H1 (cell line): ENCODE measurements at regions not wholly inside any gene's neighbourhood (a gene's known extent, or its start where the extent isn't known, plus 50 kb on each side); places are given as distances from the start of the nearest gene placed in this dataset.

Experiments
- CTCF ChIA-PET: fragments of 300-600 bp; sonication (Branson Sonifier 250); formaldehyde crosslinking; loops from one replicate; lab custom pipeline; 2021; ENCODE audit not compliant: partially characterized antibody; lab: Charles Lee
- POLR2A ChIA-PET: fragments of 300-600 bp; sonication (Branson Sonifier 250); formaldehyde crosslinking; loops from one replicate; lab custom pipeline; 2021; ENCODE audit warnings: inconsistent platforms; ENCODE audit not compliant: partially characterized antibody; lab: Charles Lee
- DNase-seq, 2 experiments: peaks; one replicate each; pipeline versions ENCODE4 v3.0.0 to v3.0.0-alpha.2; 2010 to 2022; ENCODE audit warnings: low spot score in 2 of 2, low read depth in 1 of 2, mixed read lengths in 1 of 2
- FAIRE-seq: peaks from 2 replicates; lab custom pipeline; 2011; peaks lifted over from hg19 to GRCh38; lab: Jason Lieb, UNC
- H2AFZ ChIP-seq: 2 replicates; pipeline ENCODE4 v1.8.1; 2012; ENCODE audit warnings: low read length, inconsistent platforms
- H2AK5ac ChIP-seq: 2 replicates; pipeline ENCODE4 v1.6.1; 2013; ENCODE audit warnings: low read depth, low read length
- H2BK120ac ChIP-seq: replicated peaks from 2 replicates; pipeline ENCODE3; 2013; ENCODE audit warnings: low read depth, low read length, inconsistent platforms
- H2BK12ac ChIP-seq: 2 replicates; pipeline ENCODE4 v1.6.1; 2013; ENCODE audit warnings: low read depth, low read length
- H2BK15ac ChIP-seq: 2 replicates; pipeline ENCODE4 v1.6.1; 2013; ENCODE audit warnings: low read length
- H2BK20ac ChIP-seq: 2 replicates; pipeline ENCODE4 v1.6.1; 2013; ENCODE audit warnings: low read length
- H2BK5ac ChIP-seq: 2 replicates; pipeline ENCODE4 v1.6.1; 2013; ENCODE audit warnings: low read depth, low read length
- H3K14ac ChIP-seq: 2 replicates; pipeline ENCODE4 v1.6.1; 2013; ENCODE audit warnings: inconsistent platforms; ENCODE audit not compliant: insufficient read length
- H3K18ac ChIP-seq: 2 replicates; pipeline ENCODE4 v1.6.1; 2013; ENCODE audit warnings: low read length; ENCODE audit errors: extremely low read depth
- H3K23ac ChIP-seq: 2 replicates; pipeline ENCODE4 v1.6.1; 2013; ENCODE audit warnings: inconsistent platforms; ENCODE audit not compliant: insufficient read length
- H3K23me2 ChIP-seq: 2 replicates; pipeline ENCODE4 v1.6.1; 2013; ENCODE audit warnings: low read depth, low read length
- H3K27ac ChIP-seq: 2 replicates; pipeline ENCODE4 v1.6.1; 2011; ENCODE audit warnings: low read depth, low read length, inconsistent platforms
- H3K27me3 ChIP-seq, 4 experiments: replicated peaks in 1 of 4; 1 replicate in 1 of 4; 2 replicates in 3 of 4; pipeline versions ENCODE4 v1.6.1 to v1.8.1; 2011 to 2013; ENCODE audit warnings: low read length in 3 of 4, mild to moderate bottlenecking in 3 of 4, inconsistent platforms in 2 of 4, mixed read lengths in 2 of 4, moderate library complexity in 1 of 4; ENCODE audit not compliant: control insufficient read depth in 3 of 4, insufficient read depth in 3 of 4; ENCODE audit errors: extremely low read depth in 1 of 4
- H3K36me3 ChIP-seq, 4 experiments: 2 replicates each; pipeline versions ENCODE4 v1.6.1 to v1.8.1; 2011 to 2013; ENCODE audit warnings: mild to moderate bottlenecking in 4 of 4, low read length in 3 of 4, moderate library complexity in 2 of 4, control low read depth in 1 of 4, inconsistent platforms in 1 of 4; ENCODE audit not compliant: insufficient read depth in 4 of 4, control insufficient read depth in 2 of 4
- H3K4ac ChIP-seq: replicated peaks from 2 replicates; pipeline ENCODE3; 2013; ENCODE audit warnings: low read length, low read depth, mixed read lengths, inconsistent platforms; ENCODE audit not compliant: insufficient read length
- H3K4me1 ChIP-seq, 4 experiments: replicated peaks in 1 of 4; 1 replicate in 1 of 4; 2 replicates in 3 of 4; pipeline versions ENCODE4 v1.6.1 to v1.8.1; 2011 to 2013; ENCODE audit warnings: low read length in 3 of 4, inconsistent platforms in 2 of 4, mixed read lengths in 1 of 4; ENCODE audit not compliant: insufficient read depth in 4 of 4, control insufficient read depth in 3 of 4
- H3K4me2 ChIP-seq, 2 experiments: 2 replicates each; pipeline versions ENCODE4 v1.6.1 to v1.8.1; 2011 to 2013; ENCODE audit warnings: low read depth in 2 of 2, low read length in 2 of 2, control low read depth in 1 of 2, inconsistent platforms in 1 of 2, mild to moderate bottlenecking in 1 of 2; ENCODE audit not compliant: insufficient read depth in 1 of 2
- H3K4me3 ChIP-seq, 4 experiments: fragments of 200-600, 300-600 bp in 1 of 4; sonication (generic), shearing (Covaris generic), sonication (Bioruptor Twin) in 1 of 4; 2 replicates each; pipeline versions ENCODE4 v1.5.1 to v1.8.1; 2011 to 2016; ENCODE audit warnings: low read length in 4 of 4, low read depth in 3 of 4, control low read depth in 2 of 4, inconsistent platforms in 2 of 4, mild to moderate bottlenecking in 2 of 4, mixed read lengths in 1 of 4, moderate library complexity in 1 of 4; ENCODE audit not compliant: insufficient read depth in 2 of 4; ENCODE audit errors: extremely low read depth in 1 of 4
- H3K56ac ChIP-seq: replicated peaks from 2 replicates; pipeline ENCODE3; 2013; ENCODE audit warnings: low read depth, mild to moderate bottlenecking, mixed read lengths, low read length, inconsistent platforms; ENCODE audit not compliant: insufficient read length
- H3K79me1 ChIP-seq: 2 replicates; pipeline ENCODE4 v1.6.1; 2013; ENCODE audit warnings: low read depth, low read length, control low read depth
- H3K79me2 ChIP-seq, 2 experiments: 2 replicates each; pipeline versions ENCODE4 v1.6.1 to v1.8.1; 2012 to 2013; ENCODE audit warnings: low read length in 2 of 2, mild to moderate bottlenecking in 2 of 2, inconsistent platforms in 1 of 2; ENCODE audit not compliant: insufficient read depth in 2 of 2, control insufficient read depth in 1 of 2
- H3K9ac ChIP-seq, 4 experiments: replicated peaks in 1 of 4; 1 replicate in 1 of 4; 2 replicates in 3 of 4; pipeline versions ENCODE4 v1.6.1 to v1.8.1; 2011 to 2013; ENCODE audit warnings: low read depth in 3 of 4, low read length in 3 of 4, control low read depth in 2 of 4, mild to moderate bottlenecking in 2 of 4, moderate library complexity in 2 of 4, inconsistent platforms in 1 of 4; ENCODE audit errors: extremely low read depth in 1 of 4
- H3K9me3 ChIP-seq, 2 experiments: 2 replicates each; pipeline versions ENCODE4 v1.6.1 to v1.8.1; 2012 to 2013; ENCODE audit warnings: mild to moderate bottlenecking in 2 of 2, moderate library complexity in 2 of 2, control low read depth in 1 of 2, inconsistent platforms in 1 of 2, low read depth in 1 of 2, low read length in 1 of 2, mixed read lengths in 1 of 2; ENCODE audit not compliant: insufficient read depth in 2 of 2
- H4K20me1 ChIP-seq, 2 experiments: replicated peaks in 1 of 2; 2 replicates each; pipeline versions ENCODE3 to v1.8.1; 2011 to 2013; ENCODE audit warnings: inconsistent platforms in 2 of 2, low read length in 2 of 2, mild to moderate bottlenecking in 1 of 2; ENCODE audit not compliant: insufficient read depth in 2 of 2, control insufficient read depth in 1 of 2
- H4K5ac ChIP-seq: 2 replicates; pipeline ENCODE4 v1.6.1; 2013; ENCODE audit warnings: low read length, low read depth, mixed read lengths, inconsistent platforms; ENCODE audit not compliant: insufficient read length
- H4K8ac ChIP-seq: 2 replicates; pipeline ENCODE4 v1.8.0; 2013; ENCODE audit warnings: mild to moderate bottlenecking, moderate library complexity, low read length, inconsistent platforms; ENCODE audit not compliant: insufficient read depth; ENCODE audit errors: extremely low read depth
- H4K91ac ChIP-seq: replicated peaks from 2 replicates; pipeline ENCODE3; 2013; ENCODE audit warnings: low read length, mixed read lengths, inconsistent platforms; ENCODE audit not compliant: insufficient read length
- BCL11A ChIP-seq, 2 experiments: IDR thresholded peaks; one replicate each; pipeline ENCODE4 v1.6.1; 2011; ENCODE audit warnings: low read depth in 2 of 2, low read length in 2 of 2, mild to moderate bottlenecking in 2 of 2
- TEAD4 ChIP-seq: IDR thresholded peaks from 2 replicates; pipeline ENCODE4 v1.6.1; 2012; ENCODE audit warnings: low read depth, low read length, inconsistent platforms, mixed read lengths
- WGBS, 2 experiments: shearing (Covaris generic) in 1 of 2; methylation state at CpG; one replicate each; pipeline versions ENCODE4 v1.1.6 to v1.1.7; 2013 to 2015; ENCODE audit warnings: low lambda C conversion rate in 2 of 2, mixed read lengths in 2 of 2, inconsistent platforms in 1 of 2, low coverage in 1 of 2, missing lambda C conversion rate in 1 of 2; ENCODE audit not compliant: insufficient replicate concordance in 2 of 2, insufficient coverage in 1 of 2, insufficient read length in 1 of 2; ENCODE audit errors: extremely low coverage in 1 of 2, missing lambda C conversion rate in 1 of 2; 5-methylcytosine and 5-hydroxymethylcytosine counted together

DNA sequence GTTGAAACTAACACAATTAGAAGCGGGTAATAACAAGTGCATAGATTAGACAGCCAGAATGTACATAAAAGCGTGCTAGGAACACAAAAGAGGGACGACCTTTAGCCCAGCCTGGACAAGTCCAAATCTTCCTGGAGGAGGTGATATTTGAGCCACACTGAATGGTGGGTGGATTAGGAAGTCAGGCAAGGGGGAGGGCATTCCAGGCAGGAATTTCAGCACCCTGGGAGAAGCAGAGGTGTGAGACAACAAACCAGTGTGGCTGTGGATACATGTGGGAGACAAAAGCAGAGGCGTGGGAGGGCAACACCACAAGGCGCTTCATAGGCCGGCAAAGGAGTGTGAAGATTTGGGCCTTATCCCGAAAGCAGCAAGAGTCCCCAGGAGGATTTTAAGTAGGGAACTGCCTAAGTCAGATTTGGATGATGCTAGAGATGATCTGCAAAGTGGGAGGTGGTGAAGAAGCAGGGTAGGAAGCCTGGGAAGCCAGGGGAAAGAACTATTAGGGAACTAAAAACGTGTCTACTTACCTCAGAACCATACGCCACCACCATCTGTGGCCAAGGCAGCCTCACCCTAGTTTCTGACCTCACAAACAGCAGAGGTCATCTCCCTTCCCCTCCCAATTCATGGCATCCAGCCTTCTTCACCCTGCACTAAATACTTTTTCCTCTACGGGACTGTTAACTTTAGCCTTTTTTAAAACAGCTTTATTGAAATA is 81.8 kb downstream of the GLUL start:
- ChIA-PET CTCF (interaction anchor here (0.6 to 1.4 kb wide), 3 partner anchors 11 to 1953 kb away, joined by 3 to 4 read pairs (median 3); no protein-coding TSS in a partner anchor), POLR2A (interaction anchor here (1.1 kb wide), 1 partner anchor 82 kb away, joined by 3 read pairs; the partner anchor contains the start of gene GLUL)
- no peak for TF ChIP-seq BCL11A (IDR thresholded peaks at IDR 0.05; ENCODE audit: low read depth in 2 of 2, low read length in 2 of 2)
- 0 out of 2 replicates have a peak, but pooled peaks have one; percentile 20 for TF ChIP-seq TEAD4
- Histone ChIP-seq H3K4ac (peak overlapping the region; percentile 46), H3K9me3 (0 out of 4 replicates have a peak, but pooled peaks cover 0 to 2% of the 10 kb centered on the region in 2 experiments), H3K27ac (no peak overlapping the region), H3K36me3 (no peaks in the 10 kb centered on the region), H3K27me3 (no peaks in the 10 kb centered on the region), H2BK12ac (no peak overlapping the region), H3K79me1 (no peaks in the 10 kb centered on the region), H4K91ac (no peak overlapping the region), H4K8ac (peak overlapping the region; percentile 62; the same call in 1 of the 2 replicates), H2BK20ac (no peak overlapping the region), H4K20me1 (no peaks in the 10 kb centered on the region), H3K23ac (no peak overlapping the region), H3K9ac (no peak overlapping the region), H2AFZ (peak overlapping the region; percentile 35; the same call in 1 of the 2 replicates), H2BK120ac (peak overlapping the region; percentile 22), H3K4me2 (no peak overlapping the region), H2BK15ac (no peak overlapping the region; the same call in 1 of the 2 replicates), H3K79me2 (no peaks in the 10 kb centered on the region), H3K18ac (no peak overlapping the region), H3K23me2 (no peaks in the 10 kb centered on the region), H4K5ac (no peak overlapping the region), H3K56ac (no peak overlapping the region), H3K4me1 (peaks cover 0 to 2% (median 0%) of the 10 kb centered on the region in 4 experiments; a peak in 2 of 7 replicates), H2BK5ac (no peak overlapping the region), H3K14ac (no peak overlapping the region), H3K4me3 (no peak overlapping the region), H2AK5ac (no peak overlapping the region)
- no peak for FAIRE-seq
- DNase-seq = no peak
- WGBS, 2 experiments = 88% methylated on average over 10 of the region's 10 CpGs; no CpG with 5 or more reads in 1 of the 2 experiments
